Head of caudate nucleus (tissue), 42 donors: ENCODE measurements at regions not wholly inside any gene's neighbourhood (a gene's known extent, or its start where the extent isn't known, plus 50 kb on each side); places are given as distances from the start of the nearest gene placed in this dataset.
A peak's percentile ranks its signal among the peaks of the same experiment; 100 is the strongest.

Experiments
- DNase-seq, 42 donors: peaks; one replicate each; pipeline versions ENCODE4 v3.0.0 to v3.0.0-alpha.2; 2020 to 2021; ENCODE audit warnings: mixed read lengths in 7 of 42
- intact Hi-C: fragments of 100-400 bp; cut with DNase I; formaldehyde crosslinking; loops from one replicate; pipeline ENCODE4 v1.15.0; 2022

GRCh38 chr16:63983401-63983800 is 1138.5 kb downstream of the CDH11 start:
- intact Hi-C loops: no loop called here
- DNase-seq: no peak

GRCh38 chr16:63982741-63983140 is 1139.1 kb downstream of the CDH11 start:
- intact Hi-C loops: no loop called here
- no peak for DNase-seq

- intact Hi-C loops: no loop called here
- peak in 1 of 42 donors; percentile 1 for DNase-seq
Observed at GRCh38 chr16:63982110-63982509, 1139.8 kb downstream of the CDH11 start.

GRCh38 chr16:63981639-63982038 is 1140.2 kb downstream of the CDH11 start:
- intact Hi-C loops: no loop called here
- DNase-seq: peak in 1 of 42 donors; percentile 2

GRCh38 chr16:63980763-63981162 is 1141.1 kb downstream of the CDH11 start:
- intact Hi-C loops: no loop called here

GRCh38 chr16:63978240-63978639 is 1143.6 kb downstream of the CDH11 start:
- intact Hi-C loops: no loop called here
- no peak for DNase-seq

More at GRCh38 chr16:63980763-63981162, 1141.1 kb downstream of the CDH11 start:
- no peak for DNase-seq

- DNase-seq: no peak
- intact Hi-C loops: no loop called here
Observed at GRCh38 chr16:63976345-63976744, 1145.5 kb downstream of the CDH11 start.

- DNase-seq: no peak
- intact Hi-C loops: no loop called here
Observed at GRCh38 chr16:63975669-63976068, 1146.2 kb downstream of the CDH11 start.

- intact Hi-C loops: no loop called here
- DNase-seq: no peak
Observed at GRCh38 chr16:63967966-63968365, 1153.9 kb downstream of the CDH11 start.

- intact Hi-C loops: no loop called here
- no peak for DNase-seq
Observed at GRCh38 chr16:63960321-63960720, 1161.5 kb downstream of the CDH11 start.

- DNase-seq: peak in 2 of 42 donors; percentile 9 to 19
- intact Hi-C loops: no loop called here
Observed at GRCh38 chr16:63947022-63947421, 1174.8 kb downstream of the CDH11 start.

GRCh38 chr16:63945806-63946205 is 1176.1 kb downstream of the CDH11 start:
- intact Hi-C loops: no loop called here
- no peak for DNase-seq

GRCh38 chr16:63943566-63943965 is 1178.3 kb downstream of the CDH11 start:
- no peak for DNase-seq
- intact Hi-C loops: no loop called here

- intact Hi-C loops: no loop called here
- no peak for DNase-seq
Observed at GRCh38 chr16:63938661-63939060, 1183.2 kb downstream of the CDH11 start.

GRCh38 chr16:63933841-63934240 is 1188.0 kb downstream of the CDH11 start:
- DNase-seq: no peak
- intact Hi-C loops: no loop called here

GRCh38 chr16:63928421-63928820 is 1193.4 kb downstream of the CDH11 start:
- no peak for DNase-seq

GRCh38 chr16:63925221-63925620 is 1196.6 kb downstream of the CDH11 start:
- intact Hi-C loops: no loop called here
- no peak for DNase-seq

More at GRCh38 chr16:63928421-63928820, 1193.4 kb downstream of the CDH11 start:
- intact Hi-C loops: no loop called here

GRCh38 chr16:63922560-63922959 is 1199.3 kb downstream of the CDH11 start:
- intact Hi-C loops: no loop called here
- no peak for DNase-seq

- intact Hi-C loops: no loop called here
- DNase-seq: no peak
Observed at GRCh38 chr16:63921737-63922295, 1200.0 kb downstream of the CDH11 start.

GRCh38 chr16:63913290-63913689 is 1208.6 kb downstream of the CDH11 start:
- intact Hi-C loops: no loop called here
- no peak for DNase-seq

- intact Hi-C loops: no loop called here
- DNase-seq: peak in 17 of 42 donors; percentile 10 to 75 (median 38)
Observed at GRCh38 chr16:63907251-63907650, 1214.6 kb downstream of the CDH11 start.

GRCh38 chr16:63904930-63905329 is 1216.9 kb downstream of the CDH11 start:
- DNase-seq: no peak
- intact Hi-C loops: no loop called here
